HEK293T (cell line): ENCODE measurements at regions not wholly inside any gene's neighbourhood (a gene's known extent, or its start where the extent isn't known, plus 50 kb on each side); places are given as distances from the start of the nearest gene placed in this dataset.

ENCODE experiments used
- BHLHE40 ChIP-seq: fragments of 450-650 bp; IDR thresholded peaks from 2 replicates; pipeline ENCODE4 v1.6.1; 2016; ENCODE audit warnings: mild to moderate bottlenecking, moderate library complexity, borderline replicate concordance
- CTBP1 ChIP-seq: fragments of 450-650 bp; IDR thresholded peaks from 2 replicates; pipeline ENCODE4 v1.6.1; 2016; ENCODE audit warnings: borderline replicate concordance
- FOXK2 ChIP-seq: fragments of 450-650 bp; IDR thresholded peaks from 2 replicates; pipeline ENCODE4 v1.6.1; 2016; ENCODE audit warnings: mild to moderate bottlenecking
- NFRKB ChIP-seq: fragments of 450-650 bp; IDR thresholded peaks from 2 replicates; pipeline ENCODE4 v1.6.1; 2016; ENCODE audit warnings: mild to moderate bottlenecking, moderate library complexity

DNA sequence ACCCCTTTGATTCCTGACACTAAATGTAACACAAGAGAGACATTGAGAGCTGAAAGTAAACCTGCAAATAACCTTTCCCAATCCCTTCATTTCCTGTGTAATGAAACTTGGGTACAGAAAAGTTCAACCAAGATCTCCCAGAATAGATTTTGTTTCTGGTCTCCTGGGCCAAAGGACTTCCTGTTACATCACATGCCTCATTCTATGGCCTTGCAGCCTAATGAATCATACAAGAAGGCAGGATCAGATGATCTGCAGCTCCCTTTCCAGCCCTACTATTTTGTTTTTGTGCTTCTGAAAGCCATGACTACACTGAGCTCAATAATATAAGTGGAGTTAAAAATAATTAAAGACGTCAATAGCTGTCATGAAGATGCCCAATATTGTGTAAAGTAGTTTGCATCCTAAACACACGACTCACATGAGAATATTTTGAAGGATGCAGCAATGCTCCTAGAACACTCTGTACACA lies 73.4 kb upstream of the NOX3 start:
- TF ChIP-seq CTBP1 (no peak), FOXK2 (no peak), NFRKB (no peak), BHLHE40 (no peak)
